Lower leg skin (tissue), 3 donors: ENCODE measurements at regions not wholly inside any gene's neighbourhood (a gene's known extent, or its start where the extent isn't known, plus 50 kb on each side); places are given as distances from the start of the nearest gene placed in this dataset.

Experiments used
- POLR2A ChIP-seq, 2 donors: fragments of 450-650 bp; IDR thresholded peaks; one replicate each; pipeline ENCODE4 v1.6.1; 2016 to 2017; ENCODE audit warnings: antibody characterized with exemption in 2 of 2, mild to moderate bottlenecking in 1 of 2, moderate library complexity in 1 of 2
- TF ChIP-seq, protein P1 (sequence below), 3 donors: fragments of 450-650 bp; IDR thresholded peaks; one replicate each; pipeline ENCODE4 v1.5.1; 2016; ENCODE audit warnings: antibody characterized with exemption in 3 of 3, mild to moderate bottlenecking in 3 of 3, moderate library complexity in 2 of 3

DNA sequence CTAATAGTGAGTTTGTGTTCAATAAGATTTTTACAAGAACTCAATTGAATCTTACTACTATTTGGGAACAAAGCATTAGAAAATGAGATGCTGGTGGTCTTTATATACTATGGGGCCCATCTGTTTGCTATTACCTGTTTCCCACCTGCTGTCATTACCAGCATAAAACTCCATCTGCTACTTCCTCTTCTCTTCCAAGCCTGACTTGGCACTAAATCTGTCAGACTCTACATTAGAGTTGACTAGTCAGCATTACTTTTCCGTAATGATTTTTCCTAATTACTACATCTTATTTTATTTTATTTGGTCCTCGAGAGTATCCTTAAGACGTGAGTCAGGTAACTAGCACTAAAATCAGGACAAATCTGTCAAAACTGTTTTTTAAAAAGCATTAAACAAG lies 68.1 kb upstream of the KRR1 start:
- TF ChIP-seq, protein P1, sequence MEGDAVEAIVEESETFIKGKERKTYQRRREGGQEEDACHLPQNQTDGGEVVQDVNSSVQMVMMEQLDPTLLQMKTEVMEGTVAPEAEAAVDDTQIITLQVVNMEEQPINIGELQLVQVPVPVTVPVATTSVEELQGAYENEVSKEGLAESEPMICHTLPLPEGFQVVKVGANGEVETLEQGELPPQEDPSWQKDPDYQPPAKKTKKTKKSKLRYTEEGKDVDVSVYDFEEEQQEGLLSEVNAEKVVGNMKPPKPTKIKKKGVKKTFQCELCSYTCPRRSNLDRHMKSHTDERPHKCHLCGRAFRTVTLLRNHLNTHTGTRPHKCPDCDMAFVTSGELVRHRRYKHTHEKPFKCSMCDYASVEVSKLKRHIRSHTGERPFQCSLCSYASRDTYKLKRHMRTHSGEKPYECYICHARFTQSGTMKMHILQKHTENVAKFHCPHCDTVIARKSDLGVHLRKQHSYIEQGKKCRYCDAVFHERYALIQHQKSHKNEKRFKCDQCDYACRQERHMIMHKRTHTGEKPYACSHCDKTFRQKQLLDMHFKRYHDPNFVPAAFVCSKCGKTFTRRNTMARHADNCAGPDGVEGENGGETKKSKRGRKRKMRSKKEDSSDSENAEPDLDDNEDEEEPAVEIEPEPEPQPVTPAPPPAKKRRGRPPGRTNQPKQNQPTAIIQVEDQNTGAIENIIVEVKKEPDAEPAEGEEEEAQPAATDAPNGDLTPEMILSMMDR (IDR thresholded peaks at IDR 0.05) = no peak
- TF ChIP-seq POLR2A (IDR thresholded peaks at IDR 0.05) = no peak
